Fibroblast of the aortic adventitia (primary cell): ENCODE measurements at regions not wholly inside any gene's neighbourhood (a gene's known extent, or its start where the extent isn't known, plus 50 kb on each side); places are given as distances from the start of the nearest gene placed in this dataset.

ENCODE experiments used
- DNase-seq: peaks from one replicate; pipeline ENCODE4 v3.0.0-alpha.2; 2010; ENCODE audit warnings: low read depth
- H3K4me3 ChIP-seq: 2 replicates; pipeline ENCODE4 v1.5.1; 2011; ENCODE audit warnings: low read depth, mild to moderate bottlenecking, control low read depth, low read length, moderate library complexity
- TF ChIP-seq, protein P1 (sequence below): IDR thresholded peaks from 2 replicates; pipeline ENCODE4 v1.5.1; 2011; ENCODE audit warnings: mild to moderate bottlenecking, low read length, control low read depth, inconsistent platforms; ENCODE audit not compliant: insufficient read depth

DNA sequence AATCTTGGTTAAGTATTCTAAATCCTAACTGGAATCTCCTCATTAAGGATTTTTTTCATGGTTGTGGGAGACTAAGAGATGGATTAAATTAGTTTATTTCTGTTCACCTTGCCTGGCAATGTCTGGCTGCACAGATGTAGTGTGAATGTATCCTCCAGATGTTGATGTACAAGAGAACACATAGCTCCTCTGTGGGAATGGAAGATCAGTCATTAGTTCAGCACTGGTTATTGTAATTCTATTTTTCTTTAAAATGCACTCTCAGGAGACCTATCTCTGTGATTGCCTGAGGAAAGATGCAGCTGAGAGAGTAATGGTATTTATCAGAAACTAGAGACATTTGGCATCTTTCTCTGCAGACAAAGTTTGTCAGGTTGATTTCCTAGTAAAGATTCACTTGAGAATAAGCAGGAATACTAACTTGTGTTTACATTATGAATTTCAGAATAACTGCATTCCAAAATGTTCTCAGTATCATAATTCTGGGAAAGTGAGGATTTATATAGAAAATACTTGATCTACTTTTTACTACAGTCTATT, 178.6 kb downstream of the GIPC2 start:
- no peak overlapping the region for H3K4me3 ChIP-seq
- TF ChIP-seq, protein P1, sequence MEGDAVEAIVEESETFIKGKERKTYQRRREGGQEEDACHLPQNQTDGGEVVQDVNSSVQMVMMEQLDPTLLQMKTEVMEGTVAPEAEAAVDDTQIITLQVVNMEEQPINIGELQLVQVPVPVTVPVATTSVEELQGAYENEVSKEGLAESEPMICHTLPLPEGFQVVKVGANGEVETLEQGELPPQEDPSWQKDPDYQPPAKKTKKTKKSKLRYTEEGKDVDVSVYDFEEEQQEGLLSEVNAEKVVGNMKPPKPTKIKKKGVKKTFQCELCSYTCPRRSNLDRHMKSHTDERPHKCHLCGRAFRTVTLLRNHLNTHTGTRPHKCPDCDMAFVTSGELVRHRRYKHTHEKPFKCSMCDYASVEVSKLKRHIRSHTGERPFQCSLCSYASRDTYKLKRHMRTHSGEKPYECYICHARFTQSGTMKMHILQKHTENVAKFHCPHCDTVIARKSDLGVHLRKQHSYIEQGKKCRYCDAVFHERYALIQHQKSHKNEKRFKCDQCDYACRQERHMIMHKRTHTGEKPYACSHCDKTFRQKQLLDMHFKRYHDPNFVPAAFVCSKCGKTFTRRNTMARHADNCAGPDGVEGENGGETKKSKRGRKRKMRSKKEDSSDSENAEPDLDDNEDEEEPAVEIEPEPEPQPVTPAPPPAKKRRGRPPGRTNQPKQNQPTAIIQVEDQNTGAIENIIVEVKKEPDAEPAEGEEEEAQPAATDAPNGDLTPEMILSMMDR: no peak
- no peak for DNase-seq

DNA sequence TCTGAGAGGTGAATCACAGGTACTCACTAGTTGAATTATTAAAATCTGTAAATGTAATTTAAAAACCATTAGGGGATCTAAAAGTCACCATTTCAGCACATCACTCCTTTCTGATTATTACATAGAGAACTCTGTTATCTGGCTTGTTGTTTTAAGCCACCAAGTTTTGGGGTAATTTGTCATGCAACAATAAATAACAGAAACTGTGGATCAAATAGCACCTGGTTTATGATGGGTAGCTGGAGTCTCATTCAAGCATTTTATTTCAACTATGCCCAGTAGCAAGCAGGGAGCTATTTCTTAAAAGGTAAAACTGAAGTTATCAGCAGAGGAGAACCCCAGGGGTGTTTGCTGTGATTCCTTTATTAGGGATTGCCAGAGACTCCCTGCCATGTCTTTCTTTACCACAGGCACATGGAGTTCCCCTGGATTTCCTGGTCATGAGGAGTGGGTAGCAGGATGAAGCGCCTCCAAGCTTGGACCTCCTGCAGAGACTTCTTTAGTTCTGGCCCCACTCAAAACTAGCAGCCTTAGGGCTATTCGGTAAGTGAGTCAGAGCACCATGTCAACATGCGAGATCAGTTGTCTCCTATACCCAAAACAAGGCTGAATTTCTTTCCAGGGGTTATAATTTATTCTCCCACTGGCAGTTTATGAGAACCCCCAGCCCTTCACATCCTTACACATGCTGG, 179.2 kb downstream of the GIPC2 start:
- TF ChIP-seq, protein P1: no peak
- no peak overlapping the region for H3K4me3 ChIP-seq
- DNase-seq: no peak

GRCh38 chr1:78226784-78227183, 181.0 kb downstream of the GIPC2 start:
- TF ChIP-seq, protein P1: no peak
- peak; percentile 24 for DNase-seq
- H3K4me3 ChIP-seq: no peak overlapping the region

DNA sequence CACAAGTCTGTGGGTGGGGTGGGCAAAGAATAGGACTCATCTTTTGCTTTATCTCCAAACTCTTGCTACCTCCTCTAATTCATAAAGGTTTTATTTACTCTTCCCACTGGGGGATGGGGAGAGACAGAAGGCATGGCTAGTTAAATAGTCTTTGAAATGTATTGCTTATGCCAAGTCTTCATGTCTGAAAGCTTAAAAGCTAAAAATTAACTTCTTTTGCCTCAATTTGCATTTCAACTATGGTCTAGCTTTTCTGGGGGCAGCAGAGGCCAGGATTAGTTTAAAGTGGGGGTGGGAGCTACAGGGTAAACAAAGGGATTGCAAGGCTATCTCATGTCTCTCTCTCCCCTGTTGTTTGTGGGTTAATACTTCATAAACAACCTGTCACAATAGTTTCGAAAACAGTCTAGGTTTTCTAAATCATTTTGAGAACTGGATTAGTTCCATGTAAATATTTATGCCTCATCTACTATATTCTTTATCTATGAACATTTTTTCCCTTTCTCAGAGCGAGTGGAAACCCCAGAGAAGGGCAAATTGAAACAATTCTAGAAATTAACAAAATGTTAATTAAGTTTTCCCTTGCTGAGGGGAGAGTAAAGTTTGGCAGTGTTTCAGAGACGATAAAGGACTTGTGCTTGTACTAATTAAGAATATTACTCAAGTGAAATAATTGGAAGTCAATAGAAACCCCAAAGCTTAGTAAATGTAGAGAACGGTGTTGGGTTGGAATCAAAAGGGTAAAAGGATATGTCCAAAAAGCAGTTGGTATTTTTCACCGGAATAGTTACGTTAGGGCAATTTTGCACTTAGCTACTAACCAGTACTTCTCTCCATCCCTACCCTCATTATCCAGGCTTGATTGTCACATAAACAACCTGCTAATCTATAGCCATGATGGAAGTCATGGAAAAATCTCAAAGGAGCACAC, 182.2 kb downstream of the GIPC2 start:
- no peak overlapping the region for H3K4me3 ChIP-seq

GRCh38 chr1:78229344-78229743, 183.6 kb downstream of the GIPC2 start:
- TF ChIP-seq, protein P1: no peak
- no peak overlapping the region for H3K4me3 ChIP-seq
- DNase-seq: peak; percentile 95

More for the DNA sequence above, 182.2 kb downstream of the GIPC2 start:
- no peak for DNase-seq
- TF ChIP-seq, protein P1: no peak

- TF ChIP-seq, protein P1: no peak
Observed at GRCh38 chr1:78231477-78231876, 185.7 kb downstream of the GIPC2 start.

More at GRCh38 chr1:78231477-78231876, 185.7 kb downstream of the GIPC2 start:
- no peak overlapping the region for H3K4me3 ChIP-seq
- no peak for DNase-seq
